GM18498 (cell line): ENCODE measurements at regions not wholly inside any gene's neighbourhood (a gene's known extent, or its start where the extent isn't known, plus 50 kb on each side); places are given as distances from the start of the nearest gene placed in this dataset.

Source experiments
- ATAC-seq: cut with Tn5 transposase; IDR thresholded peaks from one replicate; pipeline ENCODE4 v1.9.1; 2021; ENCODE audit warnings: mild to moderate bottlenecking, moderate library complexity; ENCODE audit not compliant: unreplicated experiment

GRCh38 chr12:65622056-65622455, 202.2 kb upstream of the HMGA2 start:
- no peak for ATAC-seq

GRCh38 chr12:65623507-65623906, 200.8 kb upstream of the HMGA2 start:
- ATAC-seq = no peak

- no peak for ATAC-seq
Measured at GRCh38 chr12:65624554-65625086, 199.7 kb upstream of the HMGA2 start.

GRCh38 chr12:65628061-65628460, 196.2 kb upstream of the HMGA2 start:
- ATAC-seq = no peak

GRCh38 chr12:65630555-65630954, 193.7 kb upstream of the HMGA2 start:
- ATAC-seq = no peak

GRCh38 chr12:65631621-65632111, 192.6 kb upstream of the HMGA2 start:
- ATAC-seq = no peak

GRCh38 chr12:65632131-65632855, 192.0 kb upstream of the HMGA2 start:
- no peak for ATAC-seq

GRCh38 chr12:65634061-65634460, 190.2 kb upstream of the HMGA2 start:
- no peak for ATAC-seq

GRCh38 chr12:65634626-65635331, 189.5 kb upstream of the HMGA2 start:
- ATAC-seq = no peak

GRCh38 chr12:65636436-65636835, 187.8 kb upstream of the HMGA2 start:
- ATAC-seq = no peak

- ATAC-seq = no peak
Measured at GRCh38 chr12:65637150-65637549, 187.1 kb upstream of the HMGA2 start.

- ATAC-seq = no peak
Measured at GRCh38 chr12:65637774-65638173, 186.5 kb upstream of the HMGA2 start.

- ATAC-seq = no peak
Measured at GRCh38 chr12:65638324-65638723, 186.0 kb upstream of the HMGA2 start.

GRCh38 chr12:65640489-65640901, 183.8 kb upstream of the HMGA2 start:
- no peak for ATAC-seq

- ATAC-seq = no peak
Measured at GRCh38 chr12:65642061-65642661, 182.1 kb upstream of the HMGA2 start.

GRCh38 chr12:65643171-65643570, 181.1 kb upstream of the HMGA2 start:
- no peak for ATAC-seq

- ATAC-seq = no peak
Measured at GRCh38 chr12:65643595-65644386, 180.5 kb upstream of the HMGA2 start.

GRCh38 chr12:65646127-65646643, 178.1 kb upstream of the HMGA2 start:
- ATAC-seq = no peak

- no peak for ATAC-seq
Measured at GRCh38 chr12:65647074-65647473, 177.2 kb upstream of the HMGA2 start.

GRCh38 chr12:65648461-65648860, 175.8 kb upstream of the HMGA2 start:
- no peak for ATAC-seq

- ATAC-seq = no peak
Measured at GRCh38 chr12:65649126-65649525, 175.2 kb upstream of the HMGA2 start.
